Stimulated activated CD8-positive, alpha-beta memory T cell treated with anti-CD3 and anti-CD28 coated beads, Interleukin-7, amount 100 ng/mL, for 1 hour (primary cell): ENCODE measurements at regions not wholly inside any gene's neighbourhood (a gene's known extent, or its start where the extent isn't known, plus 50 kb on each side); places are given as distances from the start of the nearest gene placed in this dataset.

Experiments used
- DNase-seq, 2 donors: peaks; one replicate each; pipeline ENCODE4 v3.0.0-alpha.2; 2020; ENCODE audit warnings: low read depth in 2 of 2

- no peak for DNase-seq
These were observed 207.3 kb upstream of the HS3ST1 start for GRCh38 chr4:11636031-11636430.

GRCh38 chr4:11635342-11635741, 206.6 kb upstream of the HS3ST1 start:
- no peak for DNase-seq

- DNase-seq: no peak
These were observed 205.6 kb upstream of the HS3ST1 start for GRCh38 chr4:11634283-11634682.

- no peak for DNase-seq
These were observed 204.7 kb upstream of the HS3ST1 start for GRCh38 chr4:11633430-11633829.

GRCh38 chr4:11632483-11632882, 203.8 kb upstream of the HS3ST1 start:
- DNase-seq: no peak

GRCh38 chr4:11632025-11632424, 203.3 kb upstream of the HS3ST1 start:
- no peak for DNase-seq

- DNase-seq: no peak
These were observed 202.7 kb upstream of the HS3ST1 start for GRCh38 chr4:11631416-11631815.

GRCh38 chr4:11628093-11628725, 199.5 kb upstream of the HS3ST1 start:
- no peak for DNase-seq

GRCh38 chr4:11626066-11626465, 197.4 kb upstream of the HS3ST1 start:
- no peak for DNase-seq

GRCh38 chr4:11625211-11625610, 196.5 kb upstream of the HS3ST1 start:
- DNase-seq: no peak

- DNase-seq: no peak
These were observed 195.7 kb upstream of the HS3ST1 start for GRCh38 chr4:11624370-11624769.

- DNase-seq: no peak
These were observed 195.0 kb upstream of the HS3ST1 start for GRCh38 chr4:11623726-11624037.

GRCh38 chr4:11622961-11623725, 194.4 kb upstream of the HS3ST1 start:
- DNase-seq: no peak

- DNase-seq: no peak
These were observed 192.2 kb upstream of the HS3ST1 start for GRCh38 chr4:11620861-11621260.

- no peak for DNase-seq
These were observed 190.1 kb upstream of the HS3ST1 start for GRCh38 chr4:11618666-11619282.

GRCh38 chr4:11616856-11617255, 188.2 kb upstream of the HS3ST1 start:
- no peak for DNase-seq

- DNase-seq: no peak
These were observed 186.9 kb upstream of the HS3ST1 start for GRCh38 chr4:11615601-11616000.

GRCh38 chr4:11614426-11614825, 185.7 kb upstream of the HS3ST1 start:
- no peak for DNase-seq

GRCh38 chr4:11611868-11612267, 183.2 kb upstream of the HS3ST1 start:
- DNase-seq: no peak

- DNase-seq: no peak
These were observed 181.1 kb upstream of the HS3ST1 start for GRCh38 chr4:11609751-11610150.

- no peak for DNase-seq
These were observed 180.3 kb upstream of the HS3ST1 start for GRCh38 chr4:11608992-11609391.

- no peak for DNase-seq
These were observed 177.4 kb upstream of the HS3ST1 start for GRCh38 chr4:11606078-11606477.

- no peak for DNase-seq
These were observed 176.9 kb upstream of the HS3ST1 start for GRCh38 chr4:11605597-11605996.
